ENCODE measurements at regions not wholly inside any gene's neighbourhood (a gene's known extent, or its start where the extent isn't known, plus 50 kb on each side); places are given as distances from the start of the nearest gene placed in this dataset.

GRCh38 chr2:82169379-82169778 is 1864.8 kb upstream of the LRRTM1 start:
- Histone ChIP-seq H3K27ac (no peak overlapping the region), H3K9me3 (no peaks in the 10 kb centered on the region), H3K27me3 (no peaks in the 10 kb centered on the region), H3K4me3 (no peak overlapping the region), H3K36me3 (no peaks in the 10 kb centered on the region), H3K4me1 (no peaks in the 10 kb centered on the region)
- DNase-seq: no peak
- no peak for TF ChIP-seq POLR2A (IDR thresholded peaks at IDR 0.05)
- TF ChIP-seq CTCF (IDR thresholded peaks at IDR 0.05): no peak
- TF ChIP-seq POLR2AphosphoS5 (IDR thresholded peaks at IDR 0.05): no peak
- TF ChIP-seq EP300 (IDR thresholded peaks at IDR 0.05): no peak
- 80% methylated on average over 4 of the region's 4 CpGs for WGBS, 2 donors
- no peak for ATAC-seq (ENCODE audit: low FRiP score in 2 of 2)

- Histone ChIP-seq H3K4me1 (no peaks in the 10 kb centered on the region), H3K36me3 (no peaks in the 10 kb centered on the region), H3K27me3 (no peaks in the 10 kb centered on the region), H3K9me3 (no peaks in the 10 kb centered on the region), H3K27ac (no peak overlapping the region), H3K4me3 (no peak overlapping the region)
- TF ChIP-seq EP300 (IDR thresholded peaks at IDR 0.05) (no peak), POLR2AphosphoS5 (IDR thresholded peaks at IDR 0.05) (no peak), POLR2A (IDR thresholded peaks at IDR 0.05) (no peak), CTCF (IDR thresholded peaks at IDR 0.05) (no peak)
- no peak for DNase-seq
- ATAC-seq (ENCODE audit: low FRiP score in 2 of 2): no peak
These were observed 1860.8 kb upstream of the LRRTM1 start for GRCh38 chr2:82165377-82165776.

GRCh38 chr2:82158150-82158549 is 1853.6 kb upstream of the LRRTM1 start:
- ATAC-seq (ENCODE audit: low FRiP score in 2 of 2): no peak
- H3K4me1 ChIP-seq: no peaks in the 10 kb centered on the region
- no peak overlapping the region for H3K27ac ChIP-seq
- no peak overlapping the region for H3K4me3 ChIP-seq
- H3K9me3 ChIP-seq: no peaks in the 10 kb centered on the region
- no peaks in the 10 kb centered on the region for H3K36me3 ChIP-seq
- TF ChIP-seq POLR2AphosphoS5 (IDR thresholded peaks at IDR 0.05): no peak
- no peak for TF ChIP-seq POLR2A (IDR thresholded peaks at IDR 0.05)
- DNase-seq: no peak
- H3K27me3 ChIP-seq: no peaks in the 10 kb centered on the region
- 63 to 77% methylated on average over 2 of the region's 2 CpGs for WGBS, 2 donors

- WGBS, 2 donors: 74 to 79% methylated on average over 4 of the region's 4 CpGs
- H3K36me3 ChIP-seq: no peaks in the 10 kb centered on the region
- TF ChIP-seq EP300 (IDR thresholded peaks at IDR 0.05) (no peak), POLR2A (IDR thresholded peaks at IDR 0.05) (no peak), POLR2AphosphoS5 (IDR thresholded peaks at IDR 0.05) (no peak), CTCF (IDR thresholded peaks at IDR 0.05) (no peak)
- no peak overlapping the region for H3K4me3 ChIP-seq
- no peak overlapping the region for H3K27ac ChIP-seq
- H3K4me1 ChIP-seq: no peaks in the 10 kb centered on the region
- no peaks in the 10 kb centered on the region for H3K27me3 ChIP-seq
- no peak for DNase-seq
- H3K9me3 ChIP-seq: no peaks in the 10 kb centered on the region
- no peak for ATAC-seq (ENCODE audit: low FRiP score in 2 of 2)
These were observed 1850.9 kb upstream of the LRRTM1 start for GRCh38 chr2:82155469-82155868.

- TF ChIP-seq POLR2AphosphoS5 (IDR thresholded peaks at IDR 0.05): no peak
- no peaks in the 10 kb centered on the region for H3K36me3 ChIP-seq
- no peak for ATAC-seq (ENCODE audit: low FRiP score in 2 of 2)
- no peaks in the 10 kb centered on the region for H3K4me1 ChIP-seq
- DNase-seq: no peak
- no peaks in the 10 kb centered on the region for H3K27me3 ChIP-seq
- H3K4me3 ChIP-seq: no peak overlapping the region
- H3K9me3 ChIP-seq: no peaks in the 10 kb centered on the region
- no peak overlapping the region for H3K27ac ChIP-seq
These were observed 1838.8 kb upstream of the LRRTM1 start for GRCh38 chr2:82143343-82143742.

- Histone ChIP-seq H3K36me3 (no peaks in the 10 kb centered on the region), H3K27ac (no peak overlapping the region), H3K4me3 (no peak overlapping the region), H3K27me3 (no peaks in the 10 kb centered on the region), H3K9me3 (no peaks in the 10 kb centered on the region), H3K4me1 (no peaks in the 10 kb centered on the region)
- DNase-seq (no peak), ATAC-seq (ENCODE audit: low FRiP score in 2 of 2) (no peak)
- WGBS, 2 donors: 63 to 74% methylated on average over 5 of the region's 5 CpGs
- TF ChIP-seq POLR2AphosphoS5 (IDR thresholded peaks at IDR 0.05): no peak
- TF ChIP-seq EP300 (IDR thresholded peaks at IDR 0.05): no peak
- no peak for TF ChIP-seq POLR2A (IDR thresholded peaks at IDR 0.05)
- no peak for TF ChIP-seq CTCF (IDR thresholded peaks at IDR 0.05)
These were observed 1835.5 kb upstream of the LRRTM1 start for GRCh38 chr2:82139979-82140611.

All from upper lobe of left lung (tissue), 6 donors.